NCI-H524 treated with DMSO at 0.1 percent for 48 hours (cell line): ENCODE measurements at regions not wholly inside any gene's neighbourhood (a gene's known extent, or its start where the extent isn't known, plus 50 kb on each side); places are given as distances from the start of the nearest gene placed in this dataset.

ENCODE experiments used
- DNase-seq: peaks from one replicate; lab custom pipeline; 2025; lab: John Stamatoyannopoulos, UW

DNA sequence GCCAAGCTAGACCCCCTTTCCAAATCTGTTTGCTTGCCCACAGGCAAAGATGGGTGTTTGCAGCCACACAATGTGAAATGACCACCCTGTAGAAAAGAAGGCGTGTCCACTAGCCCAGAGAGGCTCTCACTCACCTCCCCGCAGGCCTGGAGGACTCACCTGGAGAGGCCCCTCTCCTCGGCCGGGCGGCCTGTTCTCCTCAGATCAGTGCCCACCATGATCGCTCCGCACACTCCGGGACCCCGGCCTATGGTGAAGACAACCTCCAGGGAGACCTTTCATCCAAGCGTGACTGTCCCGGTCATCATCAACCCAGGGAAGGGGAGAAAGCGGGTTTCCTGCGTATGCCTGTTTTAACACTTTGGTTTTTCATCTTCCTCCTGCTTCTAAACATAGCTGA lies 328.7 kb upstream of the SALL3 start:
- DNase-seq = no peak

DNA sequence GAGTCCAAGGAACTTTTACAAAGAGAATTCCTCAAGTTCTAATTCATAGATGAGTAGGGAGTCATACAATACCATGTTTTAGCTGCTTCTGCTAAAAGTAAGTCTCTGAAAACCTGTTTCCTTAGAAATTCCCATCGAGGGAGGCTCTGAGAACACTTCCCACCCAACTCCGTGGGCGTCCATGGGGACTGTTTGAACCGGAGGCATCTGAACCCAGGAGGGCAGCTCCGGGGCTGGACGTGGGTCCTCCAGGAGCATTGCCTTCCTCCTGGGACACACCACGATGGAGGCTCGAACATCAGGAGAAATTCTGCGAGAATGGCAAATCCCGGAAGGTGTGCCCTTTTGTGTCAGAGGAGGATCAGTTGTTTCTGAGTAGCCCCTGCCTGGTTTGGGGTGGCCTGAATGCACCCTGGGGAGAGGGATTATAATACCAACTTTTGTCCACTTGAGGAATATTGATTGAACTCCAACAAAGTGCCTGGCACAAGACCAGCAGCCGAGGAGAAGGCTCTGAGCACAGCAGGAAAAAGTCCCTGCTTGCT lies 327.5 kb upstream of the SALL3 start:
- DNase-seq = no peak

DNA sequence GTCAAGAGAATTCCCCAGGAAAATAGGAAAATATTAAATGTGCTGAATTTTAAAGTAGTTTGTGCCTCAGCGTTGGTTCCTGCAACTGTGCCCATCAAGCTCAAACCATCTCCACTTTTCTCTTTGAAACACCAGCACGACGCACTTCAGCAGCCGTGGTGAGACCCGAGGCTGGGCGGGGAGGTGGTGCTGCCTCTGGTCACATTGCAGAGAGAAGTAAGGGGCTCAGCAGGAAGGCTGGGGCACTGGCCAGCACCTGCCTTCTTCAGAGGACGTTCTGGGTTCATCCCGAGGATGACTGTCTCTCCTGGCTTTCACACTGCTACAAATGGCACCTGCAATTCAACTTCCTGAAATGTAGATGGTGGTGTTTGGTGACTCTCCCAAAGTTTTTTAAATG lies 323.7 kb upstream of the SALL3 start:
- no peak for DNase-seq

DNA sequence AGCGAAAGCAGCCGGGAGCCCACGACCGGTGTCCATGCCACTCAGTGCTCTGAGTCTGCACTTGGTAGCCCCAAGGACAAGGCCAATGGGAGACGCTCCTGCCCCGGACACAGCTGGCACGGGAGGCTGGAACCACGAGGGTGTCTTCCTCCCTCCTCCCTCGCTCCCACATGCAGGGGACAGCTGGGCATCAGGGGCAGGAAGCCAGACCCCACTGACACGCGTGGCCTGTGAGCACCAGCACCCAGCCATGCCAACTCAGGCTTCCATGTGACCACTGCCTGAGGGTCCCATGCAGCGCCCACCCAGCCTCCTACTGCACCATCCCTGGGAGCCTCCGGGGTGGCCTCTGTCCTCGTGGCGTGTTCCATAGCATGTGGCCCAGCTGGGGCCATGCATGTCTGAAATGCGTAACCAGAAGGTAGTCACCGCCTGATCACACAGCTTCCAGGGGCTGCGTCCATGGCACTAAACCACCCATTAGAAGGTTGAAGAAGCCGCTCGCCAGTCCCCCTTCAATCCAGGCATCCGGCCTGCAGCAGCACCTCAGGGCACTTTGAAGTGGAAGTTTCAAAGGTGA lies 323.2 kb upstream of the SALL3 start:
- DNase-seq = no peak

DNA sequence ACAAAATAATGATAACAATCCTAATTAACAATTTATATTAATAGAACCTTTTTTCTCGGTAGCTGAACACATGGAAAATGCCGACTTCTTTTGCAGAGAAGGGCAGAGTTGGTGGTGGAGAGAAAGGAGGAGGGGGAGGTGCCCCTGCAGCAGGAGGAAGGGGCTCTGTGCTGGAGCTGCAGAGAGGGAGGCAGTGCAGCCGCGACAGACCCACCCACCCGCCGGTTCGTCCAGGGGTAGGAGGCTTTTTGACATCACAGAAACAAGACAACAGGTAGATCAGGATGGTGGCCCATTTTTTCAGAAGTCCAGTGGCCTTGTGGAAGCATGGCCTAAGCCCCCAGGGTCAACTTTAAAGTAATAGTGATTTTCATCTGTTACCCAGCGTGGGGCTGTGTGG lies 321.1 kb upstream of the SALL3 start:
- DNase-seq = no peak

DNA sequence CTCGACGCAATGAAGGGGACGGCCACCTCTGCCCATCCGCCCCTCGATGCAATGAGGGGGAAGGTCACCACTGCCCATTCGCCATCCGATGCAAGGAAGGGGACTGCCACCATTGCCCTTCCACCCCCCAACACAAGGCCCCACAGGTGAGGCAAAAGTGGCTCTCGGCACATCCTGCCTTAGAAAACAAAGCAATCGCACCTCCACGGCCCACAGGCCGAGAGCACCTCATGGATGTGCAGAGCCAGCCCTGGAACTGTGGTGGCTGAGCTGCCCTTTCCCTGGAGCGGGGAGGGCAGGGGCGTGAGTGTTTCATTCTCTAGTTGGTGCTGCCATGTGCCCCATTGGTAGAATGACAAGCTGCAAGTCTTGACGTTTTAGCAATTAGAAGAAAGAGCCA lies 320.6 kb upstream of the SALL3 start:
- DNase-seq = no peak

DNA sequence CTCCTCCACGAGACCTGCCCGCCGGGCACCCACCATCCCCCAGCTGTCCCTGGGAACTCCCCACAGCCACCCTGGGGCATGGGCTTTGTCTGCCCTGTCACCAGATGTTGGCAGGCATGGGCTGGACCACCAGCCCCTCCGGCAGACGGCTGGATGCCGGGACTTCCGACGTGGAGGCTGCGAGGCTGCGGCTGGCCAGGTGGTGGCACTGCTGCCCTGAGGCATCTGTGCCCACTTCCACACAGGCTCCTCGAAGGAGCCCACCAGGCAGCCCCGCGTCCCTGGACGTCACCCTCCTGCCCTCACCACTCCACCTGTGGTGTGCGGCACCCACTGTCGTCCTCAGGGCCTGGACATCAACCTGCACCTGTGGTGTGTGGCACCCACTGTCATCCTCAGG lies 319.9 kb upstream of the SALL3 start:
- no peak for DNase-seq

DNA sequence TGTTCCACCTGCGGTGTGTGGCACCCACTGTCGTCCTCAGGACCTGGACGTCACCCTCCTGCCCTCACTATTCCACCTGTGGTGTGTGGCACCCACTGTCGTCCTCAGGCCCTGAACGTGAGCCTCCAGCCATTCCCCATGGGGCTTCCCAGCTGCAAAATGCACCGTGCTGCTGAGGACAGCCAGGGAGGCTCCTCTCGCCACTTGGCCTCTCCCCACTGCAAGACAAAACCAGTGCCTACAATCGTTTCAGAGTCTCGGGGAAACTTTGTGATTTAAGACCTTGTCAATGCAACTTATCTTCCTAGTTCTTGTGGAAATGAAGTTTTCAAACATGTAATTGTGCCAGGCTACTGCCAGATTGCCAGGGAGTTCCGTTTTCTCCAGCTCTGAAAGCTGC lies 319.3 kb upstream of the SALL3 start:
- no peak for DNase-seq

DNA sequence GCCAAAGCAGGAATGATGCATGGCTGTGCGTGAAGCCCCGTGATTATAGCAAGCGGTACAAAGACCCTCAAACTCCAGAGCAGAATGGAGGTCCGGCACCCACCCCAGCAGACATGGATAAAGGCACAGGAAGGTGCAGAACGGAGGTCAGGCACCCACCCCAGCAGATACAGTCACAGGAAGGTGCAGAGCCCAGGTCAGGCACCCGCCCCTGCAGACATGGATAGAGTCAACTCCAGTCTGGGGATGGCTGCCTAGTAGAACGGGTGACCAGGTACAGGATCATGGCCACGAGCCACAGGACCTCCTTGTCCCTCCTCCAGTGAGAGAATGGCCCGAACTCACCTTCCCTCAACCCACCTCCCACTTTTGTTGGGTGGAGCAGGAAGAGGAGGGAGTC lies 318.3 kb upstream of the SALL3 start:
- DNase-seq = no peak

DNA sequence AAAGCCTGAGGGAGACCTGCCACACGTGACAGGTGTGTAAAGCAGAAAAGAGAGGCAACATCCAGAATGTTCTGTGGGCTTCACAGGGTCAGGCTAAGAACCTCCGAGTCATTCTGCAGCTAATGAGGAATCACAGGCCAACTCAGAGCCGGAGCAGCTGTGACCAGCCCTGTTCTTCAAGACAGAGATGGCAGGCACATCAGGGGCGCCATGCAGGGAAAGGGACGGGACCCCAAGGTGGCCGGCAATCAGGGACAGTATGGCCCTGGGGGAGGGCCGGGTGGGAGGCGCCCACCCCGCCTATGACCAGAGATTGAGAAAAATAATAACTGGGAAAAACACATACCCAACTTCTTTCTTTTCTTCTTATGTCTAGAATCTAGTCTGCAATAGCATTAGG lies 316.7 kb upstream of the SALL3 start:
- no peak for DNase-seq

DNA sequence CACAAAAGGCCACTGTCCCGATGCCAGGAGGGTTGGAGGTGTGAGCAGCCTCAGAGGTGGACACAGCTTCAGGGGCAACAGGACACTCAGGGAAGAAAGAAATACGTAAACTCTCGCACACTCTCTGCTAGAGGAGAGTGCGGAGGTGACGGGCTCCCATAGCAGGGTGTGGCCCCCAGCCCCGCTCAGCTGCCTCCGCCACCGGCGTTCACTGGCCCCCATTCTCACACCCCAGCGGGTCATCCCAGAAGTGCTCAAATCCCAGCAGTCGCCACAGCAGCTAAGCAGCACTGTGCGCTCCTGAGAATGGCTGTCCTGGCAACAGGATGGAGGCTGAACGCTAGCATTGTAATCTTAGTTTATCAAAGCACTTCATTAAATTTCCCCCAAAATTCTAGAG lies 315.6 kb upstream of the SALL3 start:
- no peak for DNase-seq

DNA sequence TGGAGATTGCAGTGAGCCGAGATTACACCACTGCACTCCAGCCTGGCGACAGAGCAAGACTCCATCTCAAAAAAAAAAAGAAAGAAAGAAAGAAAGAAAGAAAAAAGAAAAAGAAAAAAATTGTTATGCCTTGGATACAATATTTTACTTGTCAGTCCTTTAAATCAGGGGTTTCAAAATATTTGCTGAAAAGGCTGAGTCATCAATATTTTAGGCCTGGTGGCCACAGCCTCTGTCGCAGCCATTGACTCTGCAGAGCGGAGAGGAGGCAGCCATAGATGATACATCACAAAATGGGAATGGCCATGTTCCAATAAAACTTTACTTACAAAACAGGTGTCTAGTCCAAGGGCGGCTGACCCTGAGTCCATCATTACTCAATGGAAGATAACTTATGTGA lies 314.8 kb upstream of the SALL3 start:
- no peak for DNase-seq

DNA sequence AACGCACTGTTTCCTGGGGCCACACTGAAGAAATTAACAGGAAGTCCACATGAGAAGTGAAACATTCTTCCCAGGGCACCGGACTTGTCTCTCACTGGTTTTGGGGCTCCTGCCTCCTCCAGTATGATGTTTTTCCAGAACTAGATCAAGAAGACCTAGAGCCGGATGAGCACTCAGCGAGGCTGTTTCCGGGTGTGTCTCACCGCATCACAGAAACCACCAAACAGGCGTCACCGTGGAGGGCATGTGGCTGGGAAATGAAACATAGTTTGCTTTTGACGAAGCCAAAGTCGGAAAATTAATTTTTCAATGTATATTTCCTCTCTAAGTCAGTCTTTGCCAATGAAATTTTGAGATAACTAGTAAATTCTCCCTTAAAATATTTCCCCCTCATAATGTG lies 314.0 kb upstream of the SALL3 start:
- no peak for DNase-seq

DNA sequence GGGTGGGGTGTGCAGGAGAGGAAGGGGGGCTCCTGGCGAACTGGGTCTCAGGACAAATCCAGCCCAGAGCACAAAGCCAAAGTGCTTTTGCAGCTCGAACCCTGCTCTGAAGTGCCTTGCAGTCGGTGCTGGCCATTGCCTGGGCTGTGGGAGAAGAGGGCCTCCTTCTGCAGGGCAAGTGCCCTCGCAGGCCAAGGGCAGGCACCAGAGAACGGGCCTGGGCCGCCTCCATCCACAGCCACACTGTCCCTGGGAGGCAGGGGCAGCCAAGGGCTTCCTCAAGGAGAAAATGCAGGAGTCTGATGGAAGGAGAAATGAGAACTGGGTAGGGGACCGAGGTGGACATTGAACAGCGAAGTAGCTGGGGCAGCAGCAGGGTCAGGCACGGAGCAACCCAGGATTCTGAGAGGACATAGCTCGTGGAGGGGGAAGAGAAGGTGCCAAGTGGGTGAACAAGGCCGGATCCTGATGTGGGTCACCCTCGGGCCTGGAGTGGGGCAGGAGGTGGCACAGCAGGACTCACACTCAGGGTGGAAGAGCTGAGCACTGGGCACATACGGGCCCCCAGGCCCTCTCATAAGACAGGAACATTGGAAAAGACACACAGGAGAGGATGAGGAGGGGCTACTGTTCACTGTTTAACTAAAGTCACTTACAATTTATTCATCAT lies 312.8 kb upstream of the SALL3 start:
- DNase-seq = no peak

DNA sequence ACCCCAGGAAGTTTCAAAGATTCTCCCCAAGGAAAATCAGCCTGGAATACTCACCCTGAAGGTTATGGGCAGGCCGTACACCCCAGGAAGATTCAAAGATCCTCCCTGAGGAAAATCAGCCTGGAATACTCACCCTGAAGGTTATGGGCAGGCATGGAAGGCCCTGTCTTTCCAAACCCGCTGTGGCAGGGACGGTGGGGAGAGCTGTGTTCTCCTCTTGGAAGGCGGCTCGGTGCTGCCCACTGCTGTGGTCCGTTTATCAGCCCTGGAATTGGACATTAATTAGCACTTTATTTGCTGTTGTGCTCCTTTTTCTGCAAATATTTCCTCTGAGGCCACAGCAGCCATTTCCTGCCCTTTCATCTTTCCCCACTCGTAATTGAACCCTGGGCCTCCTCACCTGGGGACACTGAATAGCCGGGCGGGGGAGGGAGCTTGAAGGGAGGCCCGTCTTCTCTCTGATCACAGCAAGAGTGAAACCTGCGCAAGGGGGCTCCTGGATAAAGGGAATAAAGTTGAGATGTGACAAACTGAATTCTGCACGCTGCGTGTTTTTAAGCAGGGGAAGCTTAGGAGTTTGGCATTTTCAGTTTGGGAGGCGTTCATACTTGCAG lies 308.7 kb upstream of the SALL3 start:
- DNase-seq = no peak

DNA sequence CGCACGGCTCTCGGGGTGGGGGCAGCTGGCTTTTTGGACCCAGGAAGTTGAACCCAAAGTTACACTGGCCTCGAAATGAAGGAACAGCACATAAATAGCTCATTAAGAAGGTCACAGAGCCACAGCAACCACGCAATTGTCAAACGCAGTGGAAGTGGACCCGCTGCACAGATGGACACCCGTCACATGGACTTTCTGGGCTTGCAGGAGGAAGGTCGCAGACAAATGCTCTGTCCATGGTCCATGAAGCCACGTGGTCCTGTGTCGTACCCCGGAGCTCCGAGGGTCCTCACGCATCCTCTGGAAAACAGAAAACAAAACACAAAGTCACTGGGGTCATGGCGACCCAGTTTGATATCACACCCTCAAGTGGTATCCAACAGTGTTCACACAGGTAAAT lies 308.1 kb upstream of the SALL3 start:
- DNase-seq = no peak

DNA sequence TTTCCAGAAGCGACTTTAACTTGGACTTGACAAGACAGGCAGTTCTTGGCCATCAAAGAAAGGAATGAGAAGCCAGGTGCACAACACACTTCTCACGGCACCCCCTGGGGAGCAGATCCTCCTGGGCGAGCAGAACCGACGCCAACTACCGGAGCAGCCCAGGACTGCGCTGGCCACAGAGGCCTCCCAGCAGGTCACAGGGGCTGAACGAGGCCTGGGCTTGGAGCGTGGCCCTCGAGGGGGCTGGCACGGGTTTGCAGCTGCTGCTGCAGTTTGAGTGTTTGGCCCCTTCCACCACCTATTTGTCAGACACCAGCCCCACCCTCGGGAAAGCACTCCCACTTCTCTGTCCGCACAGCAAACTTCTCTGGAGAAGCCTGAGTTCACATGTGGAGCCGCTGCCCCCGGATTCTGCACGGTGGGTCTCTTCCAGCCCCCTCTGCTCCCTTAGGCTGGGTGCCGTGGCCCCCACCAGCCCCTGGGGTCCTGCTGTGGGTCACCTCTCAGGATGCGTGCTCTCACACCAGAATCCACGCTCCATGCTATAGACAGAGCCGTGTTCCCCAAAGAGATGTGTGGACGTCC lies 306.7 kb upstream of the SALL3 start:
- no peak for DNase-seq

DNA sequence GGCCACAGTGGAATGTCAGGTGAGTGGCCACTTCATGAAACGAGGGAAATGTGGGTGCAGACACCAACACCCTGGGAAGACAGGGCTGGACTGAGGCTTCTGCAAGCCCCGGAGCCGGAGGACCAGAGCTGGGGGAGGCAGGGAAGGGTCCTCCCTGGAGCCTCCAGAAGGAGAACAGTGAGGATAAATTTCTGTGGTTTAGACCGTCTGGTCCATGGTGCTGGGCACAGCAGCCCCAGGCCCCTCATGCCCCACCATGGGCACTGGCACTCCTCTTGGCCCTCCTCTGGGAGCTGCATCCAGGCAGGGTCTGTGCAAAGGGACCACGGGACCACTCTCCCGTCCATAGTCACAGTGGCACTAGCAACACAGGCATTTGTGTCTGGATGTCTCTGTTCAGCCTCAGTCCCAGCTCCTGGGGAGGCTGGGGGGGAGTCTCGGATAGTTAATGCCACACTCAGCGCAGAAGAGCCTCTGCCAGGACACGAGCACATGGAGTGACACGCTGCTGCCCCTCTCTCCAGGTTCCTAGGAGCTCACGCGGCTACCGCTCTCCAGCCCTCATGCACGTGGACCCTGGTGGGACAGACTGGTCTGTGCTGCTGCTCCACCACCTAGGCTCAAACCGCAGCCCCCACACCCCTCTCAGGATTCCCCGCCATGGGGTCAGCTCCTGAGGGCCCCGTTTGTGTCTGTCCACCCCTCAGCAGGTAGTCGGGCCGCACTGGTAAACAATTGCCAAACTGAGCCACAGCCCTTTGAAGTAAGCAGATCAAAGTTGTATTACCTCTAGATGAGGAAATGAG lies 305.9 kb upstream of the SALL3 start:
- DNase-seq = no peak

DNA sequence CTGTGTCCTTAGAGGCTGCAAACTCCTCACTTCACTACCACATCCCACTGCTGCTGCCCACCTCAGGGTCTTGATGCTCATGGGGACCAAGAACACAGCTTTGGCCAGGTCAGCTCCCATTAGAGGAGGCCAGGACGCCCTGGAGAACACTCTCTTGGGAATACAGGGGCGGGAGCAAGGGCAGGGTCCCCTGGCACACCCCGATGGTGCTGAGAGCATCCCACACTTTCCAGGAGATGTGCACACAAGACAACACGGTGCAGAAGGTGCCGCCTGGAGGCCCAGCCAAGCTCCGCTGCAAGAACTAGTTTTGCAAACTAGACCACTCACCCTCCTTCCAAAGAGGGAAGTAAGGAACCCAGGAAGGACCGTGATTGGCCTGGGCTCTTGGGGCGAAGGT lies 304.4 kb upstream of the SALL3 start:
- no peak for DNase-seq

DNA sequence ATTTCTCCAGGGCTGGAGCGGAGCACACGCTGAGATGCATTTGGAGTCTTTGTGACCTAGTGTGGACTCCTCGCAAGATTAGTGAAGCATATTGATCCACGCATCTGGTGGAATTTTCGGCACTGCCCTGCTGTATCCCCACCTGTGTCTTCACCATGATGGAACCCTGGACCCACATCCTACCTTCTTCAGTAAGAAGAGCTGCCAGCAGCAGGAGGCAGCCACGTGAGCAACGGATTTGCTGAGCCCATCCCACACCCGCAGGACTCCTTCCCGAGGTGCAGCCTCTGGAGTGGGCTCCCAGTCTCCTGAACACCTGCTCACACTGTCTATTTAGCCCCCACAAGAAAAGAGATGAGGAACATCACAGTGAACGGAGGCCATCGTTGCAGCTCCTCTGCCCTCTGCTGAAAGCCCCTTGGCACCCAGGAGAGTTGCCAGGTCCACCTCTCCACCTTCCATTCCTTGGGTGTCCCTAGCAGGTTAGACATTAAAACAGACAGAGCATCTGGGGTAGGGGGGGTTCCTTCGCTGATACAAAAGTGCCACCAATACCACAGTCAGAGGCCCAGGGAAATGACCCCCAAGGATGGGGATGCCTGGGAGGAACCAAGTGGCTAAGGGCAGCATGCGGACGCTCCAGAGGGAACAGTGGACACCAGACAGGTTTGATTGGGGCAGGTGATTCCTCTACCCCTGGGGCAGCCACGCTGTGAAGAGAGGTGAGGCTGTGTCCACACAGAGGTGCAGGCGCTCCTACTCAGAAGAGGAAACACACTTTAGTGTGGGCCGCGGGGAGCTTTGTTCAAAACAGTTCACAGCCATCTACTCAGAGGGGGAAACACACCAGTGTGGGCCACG lies 302.8 kb upstream of the SALL3 start:
- no peak for DNase-seq

DNA sequence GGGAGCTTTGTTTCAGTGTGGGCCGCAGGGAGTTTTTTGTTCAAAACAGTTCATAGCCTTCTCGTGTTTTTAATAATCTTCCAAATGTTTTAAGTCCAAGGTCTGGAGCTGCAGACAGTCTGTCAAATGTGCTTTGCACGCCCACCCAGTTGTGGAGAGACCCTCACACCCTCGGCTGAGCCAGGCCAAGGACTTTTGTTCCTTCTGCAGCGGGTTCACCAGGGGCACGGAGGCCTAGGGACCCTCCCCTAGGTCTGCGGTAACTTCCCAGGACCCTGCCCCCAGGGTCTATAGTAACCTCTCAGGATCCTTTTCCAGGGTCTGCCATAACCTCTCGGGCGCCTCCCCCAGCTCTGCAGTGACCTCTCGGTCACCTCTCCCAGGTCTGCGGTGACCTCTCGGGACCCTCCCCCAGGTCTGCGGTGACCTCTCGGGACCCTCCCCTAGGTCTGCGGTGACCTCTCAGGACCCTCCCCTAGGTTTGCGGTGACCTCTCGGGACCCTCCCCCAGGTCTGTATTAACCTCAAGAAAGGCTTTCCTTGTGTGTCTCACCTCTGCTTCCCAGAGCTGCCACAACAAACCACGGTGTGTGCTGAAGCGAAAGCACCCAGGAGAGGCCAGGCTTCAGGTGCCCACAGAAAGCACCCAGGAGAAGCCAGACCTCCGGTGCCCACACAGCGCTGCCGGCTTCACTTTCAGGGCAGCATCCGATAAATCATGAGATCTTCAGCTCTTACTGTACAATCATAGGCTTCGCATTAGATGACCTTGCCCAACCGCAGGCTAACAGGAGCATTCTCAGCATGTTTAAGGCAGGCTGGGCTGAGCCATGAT lies 301.9 kb upstream of the SALL3 start:
- DNase-seq = no peak
